ENCODE measurements at regions not wholly inside any gene's neighbourhood (a gene's known extent, or its start where the extent isn't known, plus 50 kb on each side); places are given as distances from the start of the nearest gene placed in this dataset.

- no peak for TF ChIP-seq ARID3B (CRISPR knock-in tag; IDR thresholded peaks at IDR 0.05; ENCODE audit: borderline replicate concordance)
- TF ChIP-seq MBD1 (CRISPR knock-in tag; IDR thresholded peaks at IDR 0.05), result no peak
- TF ChIP-seq ZNF740 (CRISPR knock-in tag; IDR thresholded peaks at IDR 0.05), result no peak
- TF ChIP-seq ZNF740 (tag; IDR thresholded peaks at IDR 0.05), result no peak
- no peak for TF ChIP-seq E2F3 (CRISPR knock-in tag; IDR thresholded peaks at IDR 0.05)
- 0 out of 2 replicates have a peak, but pooled peaks have one; percentile 60 for TF ChIP-seq CREB3 (tag; conservative IDR thresholded peaks at IDR 0.05; ENCODE audit: low read depth)
- TF ChIP-seq PTTG1 (tag; IDR thresholded peaks at IDR 0.05; ENCODE audit: low read depth), result no peak
- TF ChIP-seq GATA2 (CRISPR knock-in tag; IDR thresholded peaks at IDR 0.05), result peak; percentile 61; the same call in 1 of the 2 replicates
- no peak for TF ChIP-seq RBM17 (IDR thresholded peaks at IDR 0.05; ENCODE audit: borderline replicate concordance, low read depth, low read length)
- peak; percentile 61 for TF ChIP-seq SMARCE1 (IDR thresholded peaks at IDR 0.05)
- TF ChIP-seq ZNF217 (CRISPR knock-in tag; IDR thresholded peaks at IDR 0.05), result no peak
- peak; percentile 27 to 60; a peak in 1 of 4 replicates for TF ChIP-seq MLLT1 (IDR thresholded peaks at IDR 0.05)
- TF ChIP-seq FOXJ3 (CRISPR knock-in tag; IDR thresholded peaks at IDR 0.05), result no peak
- peak; percentile 30; the same call in 1 of the 2 replicates for TF ChIP-seq ZBTB7A (IDR thresholded peaks at IDR 0.05; ENCODE audit: borderline replicate concordance, control insufficient read depth, low read depth, low read length)
- TF ChIP-seq CTBP1 (IDR thresholded peaks at IDR 0.05; ENCODE audit: borderline replicate concordance), result no peak
- TF ChIP-seq ZBTB12 (CRISPR knock-in tag; IDR thresholded peaks at IDR 0.05), result no peak
- no peak for TF ChIP-seq CHD1 (IDR thresholded peaks at IDR 0.05; ENCODE audit: low read length)
- no peak for TF ChIP-seq SPI1 (IDR thresholded peaks at IDR 0.05; ENCODE audit: borderline replicate concordance, low read depth, low read length)
- no peak for TF ChIP-seq BACH1 (tag; IDR thresholded peaks at IDR 0.05)
Observed at GRCh38 chr5:42982107-42982622, 58.0 kb downstream of the ANXA2R start (continued).

Data from K562 (cell line).